HEK293 (cell line): ENCODE measurements at regions not wholly inside any gene's neighbourhood (a gene's known extent, or its start where the extent isn't known, plus 50 kb on each side); places are given as distances from the start of the nearest gene placed in this dataset.

ENCODE experiments used
- PBX3 ChIP-seq: sonication (generic); formaldehyde crosslinking; IDR thresholded peaks from 2 replicates; pipeline ENCODE4 v1.8.1; 2022; ENCODE audit warnings: mild to moderate bottlenecking, moderate library complexity, missing genetic modification reagents
- ZNF140 ChIP-seq: fragments of 450-650 bp; formaldehyde crosslinking; IDR thresholded peaks from 2 replicates; pipeline ENCODE4 v1.5.1; 2016; ENCODE audit warnings: missing biosample characterization, missing genetic modification characterization

- TF ChIP-seq PBX3 (CRISPR knock-in tag) (no peak), ZNF140 (tag by site-specific recombination) (no peak)
These were observed 1278.8 kb downstream of the MAT2B start for GRCh38 chr5:164784230-164784629.
